C4-2B (cell line): ENCODE measurements at regions not wholly inside any gene's neighbourhood (a gene's known extent, or its start where the extent isn't known, plus 50 kb on each side); places are given as distances from the start of the nearest gene placed in this dataset.

Source experiments
- ZFX ChIP-seq: fragments of 450-650 bp; IDR thresholded peaks from 2 replicates; pipeline ENCODE4 v1.6.1; 2017
- TF ChIP-seq, protein P1 (sequence below): fragments of 450-650 bp; conservative IDR thresholded peaks from 2 replicates; pipeline ENCODE4 v1.5.1; 2017; ENCODE audit warnings: mild to moderate bottlenecking

DNA sequence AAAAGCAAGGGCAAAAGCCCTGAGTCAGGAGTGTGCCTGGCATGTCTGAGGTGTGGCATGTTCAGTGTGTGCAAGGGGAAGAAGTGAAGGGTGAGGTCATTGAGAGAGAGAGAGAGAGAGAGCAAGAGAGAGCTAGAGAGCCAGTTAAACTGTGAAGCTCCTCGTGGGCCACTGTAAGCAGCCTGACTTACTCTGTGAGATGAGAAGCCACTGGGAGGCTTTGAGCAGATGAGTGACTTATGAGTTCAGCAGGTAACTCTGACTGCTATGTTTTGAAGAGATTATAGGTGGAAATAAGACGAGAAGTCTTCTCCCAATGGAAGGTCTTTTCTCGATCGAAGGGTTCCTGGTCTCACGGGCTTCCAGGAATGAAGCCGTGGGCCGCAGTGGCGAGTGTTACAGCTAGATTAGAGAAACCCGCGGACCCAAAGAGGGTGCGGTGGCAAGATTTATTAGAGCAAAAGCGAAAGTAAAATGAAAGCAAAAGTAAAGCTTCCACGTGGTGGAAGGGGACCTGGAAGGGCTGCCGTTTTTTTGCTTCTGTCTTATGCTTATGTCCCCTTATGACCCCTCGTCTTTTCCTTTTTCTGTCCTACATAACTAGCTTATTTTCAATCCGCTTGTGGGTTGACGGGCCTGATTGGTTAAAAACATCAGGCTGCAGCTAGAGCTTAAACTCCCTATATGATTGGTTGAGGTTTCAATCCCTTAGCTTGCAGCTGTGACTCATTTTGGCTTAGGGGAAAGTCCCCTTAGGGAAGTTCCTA is 323.1 kb upstream of the FAM78B start:
- TF ChIP-seq, protein P1, sequence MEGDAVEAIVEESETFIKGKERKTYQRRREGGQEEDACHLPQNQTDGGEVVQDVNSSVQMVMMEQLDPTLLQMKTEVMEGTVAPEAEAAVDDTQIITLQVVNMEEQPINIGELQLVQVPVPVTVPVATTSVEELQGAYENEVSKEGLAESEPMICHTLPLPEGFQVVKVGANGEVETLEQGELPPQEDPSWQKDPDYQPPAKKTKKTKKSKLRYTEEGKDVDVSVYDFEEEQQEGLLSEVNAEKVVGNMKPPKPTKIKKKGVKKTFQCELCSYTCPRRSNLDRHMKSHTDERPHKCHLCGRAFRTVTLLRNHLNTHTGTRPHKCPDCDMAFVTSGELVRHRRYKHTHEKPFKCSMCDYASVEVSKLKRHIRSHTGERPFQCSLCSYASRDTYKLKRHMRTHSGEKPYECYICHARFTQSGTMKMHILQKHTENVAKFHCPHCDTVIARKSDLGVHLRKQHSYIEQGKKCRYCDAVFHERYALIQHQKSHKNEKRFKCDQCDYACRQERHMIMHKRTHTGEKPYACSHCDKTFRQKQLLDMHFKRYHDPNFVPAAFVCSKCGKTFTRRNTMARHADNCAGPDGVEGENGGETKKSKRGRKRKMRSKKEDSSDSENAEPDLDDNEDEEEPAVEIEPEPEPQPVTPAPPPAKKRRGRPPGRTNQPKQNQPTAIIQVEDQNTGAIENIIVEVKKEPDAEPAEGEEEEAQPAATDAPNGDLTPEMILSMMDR, result no peak
- TF ChIP-seq ZFX, result no peak
